SU-DHL-6 (cell line): ENCODE measurements at regions not wholly inside any gene's neighbourhood (a gene's known extent, or its start where the extent isn't known, plus 50 kb on each side); places are given as distances from the start of the nearest gene placed in this dataset.

Experiments
- EZH2phosphoT487 ChIP-seq: fragments of 200-600 bp; sonication (generic), shearing (Covaris generic); conservative IDR thresholded peaks from 2 replicates; pipeline ENCODE4 v1.6.1; 2018; ENCODE audit warnings: mild to moderate bottlenecking, antibody characterized with exemption, low read length, moderate library complexity, mixed read lengths
- TF ChIP-seq, protein P1 (sequence below): fragments of 200-600 bp; sonication (generic); IDR thresholded peaks from one replicate; pipeline ENCODE4 v1.5.1; 2017; ENCODE audit warnings: antibody characterized with exemption, mild to moderate bottlenecking, low read length, moderate library complexity; ENCODE audit not compliant: insufficient read depth, poor library complexity, severe bottlenecking

DNA sequence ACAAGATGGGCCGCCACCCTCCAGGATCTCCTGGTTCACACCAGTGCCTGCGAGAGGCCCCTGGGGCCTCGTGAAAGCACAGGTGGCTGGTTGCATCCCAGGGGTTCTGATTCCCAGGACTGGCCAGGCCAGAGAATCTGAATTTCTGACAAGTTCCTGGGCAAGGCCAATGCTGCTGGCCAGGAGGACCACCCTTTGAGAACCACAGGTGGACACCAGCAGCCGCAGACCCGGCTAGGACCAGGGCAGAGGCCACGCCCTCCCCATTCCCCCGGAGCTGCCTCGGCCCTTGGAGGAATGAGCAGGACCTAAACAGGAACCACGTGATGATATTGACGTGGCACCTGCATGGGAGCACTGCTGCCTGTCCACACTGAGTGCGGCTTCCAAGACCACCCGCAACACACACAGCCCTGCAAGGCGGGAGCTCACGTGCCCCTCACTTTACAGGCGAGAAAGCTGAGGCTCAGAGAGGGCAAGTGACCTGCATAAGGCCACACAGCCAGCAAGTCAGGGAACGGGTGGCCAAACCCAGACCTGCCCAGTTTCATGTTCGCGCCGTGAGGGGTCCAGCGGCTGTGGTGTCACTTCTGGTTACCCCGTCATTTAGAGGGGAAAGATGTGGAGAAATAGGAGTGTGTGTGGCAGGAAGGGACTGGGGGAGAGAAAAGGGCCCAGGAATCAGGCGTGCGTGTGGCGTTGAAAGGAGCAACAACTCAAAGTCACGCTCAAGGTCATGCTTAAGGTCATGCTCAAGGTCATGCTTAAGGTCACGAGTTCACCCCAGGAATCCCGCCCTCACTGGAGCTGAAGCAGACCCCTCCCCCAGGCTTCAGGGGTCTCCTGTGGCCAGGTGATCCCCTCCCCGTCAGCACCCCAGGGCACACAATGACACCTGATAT, 105.9 kb upstream of the IER5L start:
- TF ChIP-seq, protein P1, sequence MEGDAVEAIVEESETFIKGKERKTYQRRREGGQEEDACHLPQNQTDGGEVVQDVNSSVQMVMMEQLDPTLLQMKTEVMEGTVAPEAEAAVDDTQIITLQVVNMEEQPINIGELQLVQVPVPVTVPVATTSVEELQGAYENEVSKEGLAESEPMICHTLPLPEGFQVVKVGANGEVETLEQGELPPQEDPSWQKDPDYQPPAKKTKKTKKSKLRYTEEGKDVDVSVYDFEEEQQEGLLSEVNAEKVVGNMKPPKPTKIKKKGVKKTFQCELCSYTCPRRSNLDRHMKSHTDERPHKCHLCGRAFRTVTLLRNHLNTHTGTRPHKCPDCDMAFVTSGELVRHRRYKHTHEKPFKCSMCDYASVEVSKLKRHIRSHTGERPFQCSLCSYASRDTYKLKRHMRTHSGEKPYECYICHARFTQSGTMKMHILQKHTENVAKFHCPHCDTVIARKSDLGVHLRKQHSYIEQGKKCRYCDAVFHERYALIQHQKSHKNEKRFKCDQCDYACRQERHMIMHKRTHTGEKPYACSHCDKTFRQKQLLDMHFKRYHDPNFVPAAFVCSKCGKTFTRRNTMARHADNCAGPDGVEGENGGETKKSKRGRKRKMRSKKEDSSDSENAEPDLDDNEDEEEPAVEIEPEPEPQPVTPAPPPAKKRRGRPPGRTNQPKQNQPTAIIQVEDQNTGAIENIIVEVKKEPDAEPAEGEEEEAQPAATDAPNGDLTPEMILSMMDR: no peak
- TF ChIP-seq EZH2phosphoT487: no peak
